ENCODE measurements at regions not wholly inside any gene's neighbourhood (a gene's known extent, or its start where the extent isn't known, plus 50 kb on each side); places are given as distances from the start of the nearest gene placed in this dataset.

DNA sequence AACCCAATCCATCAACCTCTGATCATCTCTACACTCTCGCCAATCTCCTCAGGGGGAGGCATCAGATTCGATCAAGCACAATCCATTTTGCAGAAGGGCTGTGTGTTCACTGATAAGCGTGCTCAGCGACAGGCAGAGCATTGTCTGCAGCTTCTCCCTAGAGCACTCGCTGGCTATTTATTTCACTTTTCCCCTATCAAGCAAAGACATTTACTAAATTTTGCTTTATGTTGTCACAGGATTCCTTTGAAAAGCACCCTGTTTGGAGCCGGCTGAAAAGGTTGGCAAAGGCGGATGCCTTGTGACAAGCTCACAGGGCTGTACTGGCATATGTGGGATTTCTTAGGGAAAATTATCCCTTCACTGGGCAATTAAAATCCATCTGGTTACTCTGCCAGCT lies 1381.5 kb upstream of the TENM4 start:
- no peaks in the 10 kb centered on the region for H3K27me3 ChIP-seq (ENCODE audit: control insufficient read depth in 2 of 2, insufficient read depth in 2 of 2, low read length in 2 of 2)
- no peaks in the 10 kb centered on the region for H3K4me1 ChIP-seq (ENCODE audit: control insufficient read depth in 2 of 2, insufficient read depth in 2 of 2, low read length in 2 of 2)
- no peaks in the 10 kb centered on the region for H3K9me3 ChIP-seq (ENCODE audit: control insufficient read depth in 2 of 2, low read length in 2 of 2)
- H3K9ac ChIP-seq (ENCODE audit: low read depth in 1 of 2, low read length in 2 of 2): no peak overlapping the region
- no peaks in the 10 kb centered on the region for H3K36me3 ChIP-seq (ENCODE audit: control insufficient read depth in 2 of 2, insufficient read depth in 2 of 2, low read length in 2 of 2)
- no peak overlapping the region for H3K27ac ChIP-seq (ENCODE audit: low read depth in 2 of 2, low read length in 2 of 2)
- no peak overlapping the region for H3K4me3 ChIP-seq (ENCODE audit: low read length in 2 of 2)

GRCh38 chr11:80819271-80819670 lies 1378.4 kb upstream of the TENM4 start:
- no peaks in the 10 kb centered on the region for H3K36me3 ChIP-seq (ENCODE audit: control insufficient read depth in 2 of 2, insufficient read depth in 2 of 2, low read length in 2 of 2)
- no peaks in the 10 kb centered on the region for H3K27me3 ChIP-seq (ENCODE audit: control insufficient read depth in 2 of 2, insufficient read depth in 2 of 2, low read length in 2 of 2)
- no peak overlapping the region for H3K9ac ChIP-seq (ENCODE audit: low read depth in 1 of 2, low read length in 2 of 2)
- H3K4me3 ChIP-seq (ENCODE audit: low read length in 2 of 2): no peak overlapping the region
- H3K9me3 ChIP-seq (ENCODE audit: control insufficient read depth in 2 of 2, low read length in 2 of 2): no peaks in the 10 kb centered on the region
- no peaks in the 10 kb centered on the region for H3K4me1 ChIP-seq (ENCODE audit: control insufficient read depth in 2 of 2, insufficient read depth in 2 of 2, low read length in 2 of 2)
- no peak overlapping the region for H3K27ac ChIP-seq (ENCODE audit: low read depth in 2 of 2, low read length in 2 of 2)

DNA sequence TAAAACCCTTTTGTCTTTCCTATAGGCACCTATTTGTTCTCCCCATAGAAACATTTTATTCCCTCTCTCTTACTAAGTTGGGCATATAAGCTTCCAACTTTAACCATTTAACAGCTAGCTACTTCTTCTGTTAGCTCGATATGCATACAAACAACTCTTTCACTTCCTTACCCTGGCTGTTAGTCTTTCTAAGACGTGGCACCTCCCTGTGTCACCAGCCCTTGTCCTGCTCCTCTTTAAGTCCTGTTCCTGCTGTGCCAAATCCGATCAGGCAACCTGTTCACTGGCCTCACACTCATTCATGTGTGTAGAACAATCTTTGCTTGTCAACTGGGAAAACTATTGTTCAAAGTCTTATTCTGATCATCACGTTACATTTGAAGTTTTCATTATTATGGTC lies 1376.1 kb upstream of the TENM4 start:
- Histone ChIP-seq H3K4me1 (ENCODE audit: control insufficient read depth in 2 of 2, insufficient read depth in 2 of 2, low read length in 2 of 2) (no peaks in the 10 kb centered on the region), H3K27me3 (ENCODE audit: control insufficient read depth in 2 of 2, insufficient read depth in 2 of 2, low read length in 2 of 2) (no peaks in the 10 kb centered on the region), H3K36me3 (ENCODE audit: control insufficient read depth in 2 of 2, insufficient read depth in 2 of 2, low read length in 2 of 2) (no peaks in the 10 kb centered on the region), H3K4me3 (ENCODE audit: low read length in 2 of 2) (no peak overlapping the region), H3K9me3 (ENCODE audit: control insufficient read depth in 2 of 2, low read length in 2 of 2) (no peaks in the 10 kb centered on the region), H3K27ac (ENCODE audit: low read depth in 2 of 2, low read length in 2 of 2) (no peak overlapping the region), H3K9ac (ENCODE audit: low read depth in 1 of 2, low read length in 2 of 2) (no peak overlapping the region)

- H3K27me3 ChIP-seq (ENCODE audit: control insufficient read depth in 2 of 2, insufficient read depth in 2 of 2, low read length in 2 of 2): no peaks in the 10 kb centered on the region
- no peaks in the 10 kb centered on the region for H3K36me3 ChIP-seq (ENCODE audit: control insufficient read depth in 2 of 2, insufficient read depth in 2 of 2, low read length in 2 of 2)
These were observed 1375.6 kb upstream of the TENM4 start for GRCh38 chr11:80816454-80816847.

GRCh38 chr11:80815752-80816453 lies 1375.1 kb upstream of the TENM4 start:
- H3K27me3 ChIP-seq (ENCODE audit: control insufficient read depth in 2 of 2, insufficient read depth in 2 of 2, low read length in 2 of 2): no peaks in the 10 kb centered on the region
- no peaks in the 10 kb centered on the region for H3K4me1 ChIP-seq (ENCODE audit: control insufficient read depth in 2 of 2, insufficient read depth in 2 of 2, low read length in 2 of 2)
- no peaks in the 10 kb centered on the region for H3K36me3 ChIP-seq (ENCODE audit: control insufficient read depth in 2 of 2, insufficient read depth in 2 of 2, low read length in 2 of 2)
- H3K9ac ChIP-seq (ENCODE audit: low read depth in 1 of 2, low read length in 2 of 2): no peak overlapping the region
- H3K4me3 ChIP-seq (ENCODE audit: low read length in 2 of 2): no peak overlapping the region
- no peaks in the 10 kb centered on the region for H3K9me3 ChIP-seq (ENCODE audit: control insufficient read depth in 2 of 2, low read length in 2 of 2)
- no peak overlapping the region for H3K27ac ChIP-seq (ENCODE audit: low read depth in 2 of 2, low read length in 2 of 2)

More at GRCh38 chr11:80816454-80816847, 1375.6 kb upstream of the TENM4 start:
- no peak overlapping the region for H3K27ac ChIP-seq (ENCODE audit: low read depth in 2 of 2, low read length in 2 of 2)
- no peak overlapping the region for H3K9ac ChIP-seq (ENCODE audit: low read depth in 1 of 2, low read length in 2 of 2)
- H3K4me1 ChIP-seq (ENCODE audit: control insufficient read depth in 2 of 2, insufficient read depth in 2 of 2, low read length in 2 of 2): no peaks in the 10 kb centered on the region
- H3K4me3 ChIP-seq (ENCODE audit: low read length in 2 of 2): no peak overlapping the region
- no peaks in the 10 kb centered on the region for H3K9me3 ChIP-seq (ENCODE audit: control insufficient read depth in 2 of 2, low read length in 2 of 2)

- H3K9ac ChIP-seq (ENCODE audit: low read depth in 1 of 2, low read length in 2 of 2): no peak overlapping the region
- no peaks in the 10 kb centered on the region for H3K27me3 ChIP-seq (ENCODE audit: control insufficient read depth in 2 of 2, insufficient read depth in 2 of 2, low read length in 2 of 2)
- H3K4me3 ChIP-seq (ENCODE audit: low read length in 2 of 2): no peak overlapping the region
- H3K36me3 ChIP-seq (ENCODE audit: control insufficient read depth in 2 of 2, insufficient read depth in 2 of 2, low read length in 2 of 2): no peaks in the 10 kb centered on the region
- H3K27ac ChIP-seq (ENCODE audit: low read depth in 2 of 2, low read length in 2 of 2): no peak overlapping the region
- no peaks in the 10 kb centered on the region for H3K4me1 ChIP-seq (ENCODE audit: control insufficient read depth in 2 of 2, insufficient read depth in 2 of 2, low read length in 2 of 2)
- no peaks in the 10 kb centered on the region for H3K9me3 ChIP-seq (ENCODE audit: control insufficient read depth in 2 of 2, low read length in 2 of 2)
These were observed 1374.0 kb upstream of the TENM4 start for GRCh38 chr11:80814813-80815212.

GRCh38 chr11:80810695-80811094 lies 1369.9 kb upstream of the TENM4 start:
- Histone ChIP-seq H3K9me3 (ENCODE audit: control insufficient read depth in 2 of 2, low read length in 2 of 2) (no peaks in the 10 kb centered on the region), H3K27me3 (ENCODE audit: control insufficient read depth in 2 of 2, insufficient read depth in 2 of 2, low read length in 2 of 2) (no peaks in the 10 kb centered on the region), H3K36me3 (ENCODE audit: control insufficient read depth in 2 of 2, insufficient read depth in 2 of 2, low read length in 2 of 2) (no peaks in the 10 kb centered on the region), H3K4me3 (ENCODE audit: low read length in 2 of 2) (no peak overlapping the region), H3K27ac (ENCODE audit: low read depth in 2 of 2, low read length in 2 of 2) (no peak overlapping the region), H3K4me1 (ENCODE audit: control insufficient read depth in 2 of 2, insufficient read depth in 2 of 2, low read length in 2 of 2) (no peaks in the 10 kb centered on the region), H3K9ac (ENCODE audit: low read depth in 1 of 2, low read length in 2 of 2) (no peak overlapping the region)

- Histone ChIP-seq H3K4me3 (ENCODE audit: low read length in 2 of 2) (no peak overlapping the region), H3K27ac (ENCODE audit: low read depth in 2 of 2, low read length in 2 of 2) (no peak overlapping the region), H3K4me1 (ENCODE audit: control insufficient read depth in 2 of 2, insufficient read depth in 2 of 2, low read length in 2 of 2) (no peaks in the 10 kb centered on the region), H3K9ac (ENCODE audit: low read depth in 1 of 2, low read length in 2 of 2) (no peak overlapping the region), H3K27me3 (ENCODE audit: control insufficient read depth in 2 of 2, insufficient read depth in 2 of 2, low read length in 2 of 2) (no peaks in the 10 kb centered on the region), H3K36me3 (ENCODE audit: control insufficient read depth in 2 of 2, insufficient read depth in 2 of 2, low read length in 2 of 2) (no peaks in the 10 kb centered on the region), H3K9me3 (ENCODE audit: control insufficient read depth in 2 of 2, low read length in 2 of 2) (no peaks in the 10 kb centered on the region)
These were observed 1357.3 kb upstream of the TENM4 start for GRCh38 chr11:80798174-80798573.

DNA sequence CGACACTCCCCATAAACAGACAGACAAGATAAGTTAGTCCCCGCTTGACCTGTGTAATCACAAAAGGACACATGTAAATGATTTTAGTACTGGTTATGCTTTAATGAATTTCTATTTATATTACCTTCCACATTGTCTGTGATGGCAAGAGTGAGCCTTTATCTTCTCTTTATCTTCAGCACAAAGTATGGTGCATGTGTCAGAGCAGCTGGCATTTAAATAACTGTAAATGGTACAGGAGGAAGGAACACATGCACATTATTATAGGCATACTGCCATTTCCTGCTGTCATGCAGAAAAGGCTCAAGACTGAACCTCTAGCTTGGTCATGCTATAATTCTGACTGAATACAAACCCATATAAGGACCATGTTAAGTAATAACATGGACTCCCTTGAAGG lies 1342.7 kb upstream of the TENM4 start:
- H3K9me3 ChIP-seq (ENCODE audit: control insufficient read depth in 2 of 2, low read length in 2 of 2): peaks cover 0 to 2% of the 10 kb centered on the region in 2 donors
- H3K27ac ChIP-seq (ENCODE audit: low read depth in 2 of 2, low read length in 2 of 2): no peak overlapping the region
- H3K4me3 ChIP-seq (ENCODE audit: low read length in 2 of 2): no peak overlapping the region
- H3K9ac ChIP-seq (ENCODE audit: low read depth in 1 of 2, low read length in 2 of 2): no peak overlapping the region
- H3K4me1 ChIP-seq (ENCODE audit: control insufficient read depth in 2 of 2, insufficient read depth in 2 of 2, low read length in 2 of 2): no peaks in the 10 kb centered on the region
- no peaks in the 10 kb centered on the region for H3K27me3 ChIP-seq (ENCODE audit: control insufficient read depth in 2 of 2, insufficient read depth in 2 of 2, low read length in 2 of 2)
- no peaks in the 10 kb centered on the region for H3K36me3 ChIP-seq (ENCODE audit: control insufficient read depth in 2 of 2, insufficient read depth in 2 of 2, low read length in 2 of 2)

DNA sequence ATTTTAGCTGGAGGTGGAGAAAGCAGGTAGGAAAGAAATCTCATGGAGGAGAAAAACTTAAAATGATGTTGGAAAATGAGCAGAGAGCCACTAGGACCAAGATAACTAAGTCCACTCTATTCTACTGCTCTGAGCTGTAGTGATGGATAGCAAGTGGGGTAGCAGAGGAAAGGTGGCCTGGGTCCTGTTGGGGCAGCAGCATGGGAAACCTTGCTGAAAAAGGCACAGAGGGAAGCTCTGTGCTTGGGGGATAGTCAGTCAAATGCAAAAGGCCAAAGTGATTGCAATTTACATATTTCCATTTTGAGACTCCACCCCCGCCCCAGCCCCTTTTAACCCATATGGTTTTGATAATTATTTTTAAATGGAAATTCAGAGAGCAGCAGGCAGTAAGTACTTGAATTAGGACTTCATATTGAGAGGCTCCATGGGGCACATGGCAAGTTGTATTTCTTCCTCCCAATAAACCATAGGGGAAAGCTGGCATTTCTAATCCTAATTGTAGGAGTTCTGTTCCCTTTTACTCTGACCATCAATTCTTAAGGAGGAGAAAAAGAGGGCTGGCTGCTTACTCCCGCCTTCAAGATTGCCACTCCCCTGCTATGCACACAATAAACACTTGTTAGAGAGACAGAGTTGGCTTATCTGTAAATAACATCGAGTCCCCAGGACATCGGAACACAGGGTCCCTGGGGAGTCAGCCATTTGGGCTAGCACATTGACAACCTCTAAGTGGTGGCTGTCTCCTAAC lies 1341.5 kb upstream of the TENM4 start:
- no peak overlapping the region for H3K27ac ChIP-seq (ENCODE audit: low read depth in 2 of 2, low read length in 2 of 2)
- no peak overlapping the region for H3K9ac ChIP-seq (ENCODE audit: low read depth in 1 of 2, low read length in 2 of 2)
- no peaks in the 10 kb centered on the region for H3K27me3 ChIP-seq (ENCODE audit: control insufficient read depth in 2 of 2, insufficient read depth in 2 of 2, low read length in 2 of 2)
- H3K9me3 ChIP-seq (ENCODE audit: control insufficient read depth in 2 of 2, low read length in 2 of 2): peaks cover 0 to 2% of the 10 kb centered on the region in 2 donors
- H3K36me3 ChIP-seq (ENCODE audit: control insufficient read depth in 2 of 2, insufficient read depth in 2 of 2, low read length in 2 of 2): no peaks in the 10 kb centered on the region
- H3K4me1 ChIP-seq (ENCODE audit: control insufficient read depth in 2 of 2, insufficient read depth in 2 of 2, low read length in 2 of 2): no peaks in the 10 kb centered on the region
- H3K4me3 ChIP-seq (ENCODE audit: low read length in 2 of 2): no peak overlapping the region

Measured in mucosa of rectum (tissue), 2 donors.